Activated B cell treated with CpG ODN at 0.5 μM for 24 hours (primary cell): ENCODE measurements at regions not wholly inside any gene's neighbourhood (a gene's known extent, or its start where the extent isn't known, plus 50 kb on each side); places are given as distances from the start of the nearest gene placed in this dataset.
"Not testable (repeated sequence)": the region's sequence is repeated elsewhere in the genome, so short reads cannot be mapped to it uniquely, and the experiment has no call there.

Source experiments
- ATAC-seq: fragments of 200-7000 bp; cut with Tn5 transposase; one replicate; pipeline ENCODE4 v1.10.0; 2021; ENCODE audit warnings: low read depth, mild to moderate bottlenecking, moderate library complexity
- CTCF ChIA-PET: fragments of 350-600 bp; sonication (Branson Sonifier 250); formaldehyde crosslinking; loops from one replicate; lab custom pipeline; 2021; ENCODE audit warnings: antibody characterized with exemption; lab: Charles Lee
- POLR2A ChIA-PET: fragments of 350-600 bp; sonication (Branson Sonifier 250); formaldehyde crosslinking; loops from one replicate; lab custom pipeline; 2021; ENCODE audit warnings: antibody characterized with exemption; lab: Charles Lee
- DNase-seq: peaks from one replicate; pipeline ENCODE4 v3.0.0; 2022
- H3K27ac Mint-ChIP-seq: one replicate; pipeline ENCODE4 v1.8.0; 2020; ENCODE audit warnings: mixed read lengths
- H3K27me3 Mint-ChIP-seq: one replicate; pipeline ENCODE4 v1.8.0; 2021; ENCODE audit warnings: mixed read lengths
- H3K36me3 Mint-ChIP-seq: one replicate; pipeline ENCODE4 v1.8.0; 2021; ENCODE audit warnings: low read depth, mixed read lengths
- H3K4me1 Mint-ChIP-seq: one replicate; pipeline ENCODE4 v1.8.0; 2021; ENCODE audit warnings: mixed read lengths
- H3K4me3 Mint-ChIP-seq: one replicate; pipeline ENCODE4 v1.8.0; 2020; ENCODE audit warnings: mild to moderate bottlenecking, mixed read lengths
- H3K9me3 Mint-ChIP-seq: one replicate; pipeline ENCODE4 v1.8.0; 2020; ENCODE audit warnings: mixed read lengths
- intact Hi-C: fragments of 100-400 bp; cut with micrococcal nuclease; formaldehyde crosslinking; loops from one replicate; pipeline ENCODE4 v1.15.1; 2024
- TF ChIP-seq, protein P1 (sequence below): fragments of 200-600 bp; IDR thresholded peaks from one replicate; pipeline ENCODE4 v1.8.0; 2022; ENCODE audit warnings: antibody characterized with exemption, mild to moderate bottlenecking

GRCh38 chr6:80988286-80988685, 764.2 kb downstream of the TENT5A start:
- no peak for DNase-seq
- Mint-ChIP-seq H3K4me3 (no peak overlapping the region), H3K27me3 (no peaks in the 10 kb centered on the region), H3K36me3 (no peaks in the 10 kb centered on the region), H3K27ac (no peak overlapping the region), H3K9me3 (peaks cover 2% of the 10 kb centered on the region), H3K4me1 (no peaks in the 10 kb centered on the region)
- intact Hi-C loops: no loop called here
- ATAC-seq: no peak
- CTCF ChIA-PET: no interaction called here
- POLR2A ChIA-PET: no interaction called here
- TF ChIP-seq, protein P1, sequence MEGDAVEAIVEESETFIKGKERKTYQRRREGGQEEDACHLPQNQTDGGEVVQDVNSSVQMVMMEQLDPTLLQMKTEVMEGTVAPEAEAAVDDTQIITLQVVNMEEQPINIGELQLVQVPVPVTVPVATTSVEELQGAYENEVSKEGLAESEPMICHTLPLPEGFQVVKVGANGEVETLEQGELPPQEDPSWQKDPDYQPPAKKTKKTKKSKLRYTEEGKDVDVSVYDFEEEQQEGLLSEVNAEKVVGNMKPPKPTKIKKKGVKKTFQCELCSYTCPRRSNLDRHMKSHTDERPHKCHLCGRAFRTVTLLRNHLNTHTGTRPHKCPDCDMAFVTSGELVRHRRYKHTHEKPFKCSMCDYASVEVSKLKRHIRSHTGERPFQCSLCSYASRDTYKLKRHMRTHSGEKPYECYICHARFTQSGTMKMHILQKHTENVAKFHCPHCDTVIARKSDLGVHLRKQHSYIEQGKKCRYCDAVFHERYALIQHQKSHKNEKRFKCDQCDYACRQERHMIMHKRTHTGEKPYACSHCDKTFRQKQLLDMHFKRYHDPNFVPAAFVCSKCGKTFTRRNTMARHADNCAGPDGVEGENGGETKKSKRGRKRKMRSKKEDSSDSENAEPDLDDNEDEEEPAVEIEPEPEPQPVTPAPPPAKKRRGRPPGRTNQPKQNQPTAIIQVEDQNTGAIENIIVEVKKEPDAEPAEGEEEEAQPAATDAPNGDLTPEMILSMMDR: no peak

- H3K27me3 Mint-ChIP-seq, H3K4me1 Mint-ChIP-seq, intact Hi-C loops, CTCF ChIA-PET, POLR2A ChIA-PET, DNase-seq, ATAC-seq, H3K4me3 Mint-ChIP-seq, H3K9me3 Mint-ChIP-seq, H3K27ac Mint-ChIP-seq, H3K36me3 Mint-ChIP-seq: not testable (repeated sequence)
These were observed 771.3 kb downstream of the TENT5A start for GRCh38 chr6:80981226-80981625.

- H3K27ac Mint-ChIP-seq: no peak overlapping the region
- H3K9me3 Mint-ChIP-seq: no peaks in the 10 kb centered on the region
- DNase-seq (no peak), ATAC-seq (no peak)
- POLR2A ChIA-PET: no interaction called here
- H3K36me3 Mint-ChIP-seq: no peaks in the 10 kb centered on the region
- TF ChIP-seq, protein P1: no peak
- no peaks in the 10 kb centered on the region for H3K27me3 Mint-ChIP-seq
- H3K4me1 Mint-ChIP-seq: no peaks in the 10 kb centered on the region
- no peak overlapping the region for H3K4me3 Mint-ChIP-seq
- CTCF ChIA-PET: no interaction called here
- intact Hi-C loops: no loop called here
These were observed 776.1 kb downstream of the TENT5A start for GRCh38 chr6:80976336-80976735.

- no peak overlapping the region for H3K4me3 Mint-ChIP-seq
These were observed 777.9 kb downstream of the TENT5A start for GRCh38 chr6:80974579-80974978.

DNA sequence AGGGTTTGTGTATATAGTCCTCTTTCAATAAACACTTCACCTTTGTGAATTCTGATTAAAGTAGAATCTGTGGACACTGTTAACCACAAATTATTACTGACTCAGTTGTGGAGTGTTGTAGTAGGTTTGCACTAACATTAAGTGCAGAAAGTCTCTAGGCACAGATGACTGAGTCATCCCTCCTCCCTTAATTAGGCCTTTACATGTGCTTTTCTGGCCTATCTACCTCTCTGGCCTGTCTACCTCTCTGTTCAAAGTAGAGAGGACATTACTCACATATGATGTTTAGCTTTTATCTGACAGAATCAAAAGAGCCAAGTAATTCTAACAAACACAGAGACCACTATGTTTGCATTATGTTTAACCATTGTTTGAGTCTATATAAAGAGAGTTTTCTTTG, 783.0 kb downstream of the TENT5A start:
- H3K4me1 Mint-ChIP-seq: no peaks in the 10 kb centered on the region
- POLR2A ChIA-PET: no interaction called here
- H3K36me3 Mint-ChIP-seq: no peaks in the 10 kb centered on the region
- intact Hi-C loops: no loop called here
- no peak for ATAC-seq
- no peak overlapping the region for H3K4me3 Mint-ChIP-seq
- no peak for DNase-seq
- no peak overlapping the region for H3K27ac Mint-ChIP-seq
- no peaks in the 10 kb centered on the region for H3K27me3 Mint-ChIP-seq
- TF ChIP-seq, protein P1: no peak
- H3K9me3 Mint-ChIP-seq: no peaks in the 10 kb centered on the region
- CTCF ChIA-PET: no interaction called here

More at GRCh38 chr6:80974579-80974978, 777.9 kb downstream of the TENT5A start:
- no peaks in the 10 kb centered on the region for H3K4me1 Mint-ChIP-seq
- ATAC-seq (no peak), DNase-seq (no peak)
- H3K27me3 Mint-ChIP-seq: no peaks in the 10 kb centered on the region
- ChIA-PET POLR2A (no interaction called here), CTCF (no interaction called here)
- intact Hi-C loops: no loop called here
- no peak overlapping the region for H3K27ac Mint-ChIP-seq
- H3K9me3 Mint-ChIP-seq: no peaks in the 10 kb centered on the region
- TF ChIP-seq, protein P1: no peak
- H3K36me3 Mint-ChIP-seq: no peaks in the 10 kb centered on the region

- H3K36me3 Mint-ChIP-seq: no peaks in the 10 kb centered on the region
- intact Hi-C loops: no loop called here
- POLR2A ChIA-PET: no interaction called here
- no peak overlapping the region for H3K4me3 Mint-ChIP-seq
- no peak overlapping the region for H3K27ac Mint-ChIP-seq
- no peaks in the 10 kb centered on the region for H3K4me1 Mint-ChIP-seq
- H3K27me3 Mint-ChIP-seq: no peaks in the 10 kb centered on the region
- CTCF ChIA-PET: no interaction called here
- ATAC-seq (no peak), DNase-seq (no peak)
- H3K9me3 Mint-ChIP-seq: no peaks in the 10 kb centered on the region
- TF ChIP-seq, protein P1: no peak
These were observed 784.9 kb downstream of the TENT5A start for GRCh38 chr6:80967609-80968008.
